CD4-positive, alpha-beta T cell treated with Interleukin-17A for 1 hour (primary cell): ENCODE measurements at regions not wholly inside any gene's neighbourhood (a gene's known extent, or its start where the extent isn't known, plus 50 kb on each side); places are given as distances from the start of the nearest gene placed in this dataset.

Source experiments
- DNase-seq: peaks from one replicate; pipeline ENCODE4 v3.0.0-alpha.2; 2020

- no peak for DNase-seq
Observed at GRCh38 chr4:14264437-14264836, 636.9 kb upstream of the BOD1L1 start.

DNA sequence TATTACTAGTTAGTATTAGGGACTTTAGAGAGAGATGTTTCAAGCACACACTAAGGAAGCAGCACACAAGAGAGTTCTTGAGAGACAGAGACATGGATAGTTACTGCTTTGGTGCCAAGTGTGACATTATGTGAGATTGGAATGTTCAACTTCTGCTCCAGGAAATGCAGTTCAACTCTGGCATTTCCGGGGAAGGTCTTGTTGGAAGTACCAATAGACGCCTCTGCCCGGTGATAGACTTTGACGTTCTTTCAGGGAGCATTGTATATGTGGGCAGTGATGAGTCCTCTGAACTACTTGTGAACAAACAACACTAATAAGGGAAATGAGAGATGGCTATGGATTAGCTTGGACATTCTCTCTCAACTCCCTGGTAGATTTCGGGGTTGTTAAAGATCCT, 638.1 kb upstream of the BOD1L1 start:
- no peak for DNase-seq

GRCh38 chr4:14267373-14268060, 640.0 kb upstream of the BOD1L1 start:
- DNase-seq, result no peak

GRCh38 chr4:14269824-14270223, 642.3 kb upstream of the BOD1L1 start:
- DNase-seq, result peak; percentile 19

DNA sequence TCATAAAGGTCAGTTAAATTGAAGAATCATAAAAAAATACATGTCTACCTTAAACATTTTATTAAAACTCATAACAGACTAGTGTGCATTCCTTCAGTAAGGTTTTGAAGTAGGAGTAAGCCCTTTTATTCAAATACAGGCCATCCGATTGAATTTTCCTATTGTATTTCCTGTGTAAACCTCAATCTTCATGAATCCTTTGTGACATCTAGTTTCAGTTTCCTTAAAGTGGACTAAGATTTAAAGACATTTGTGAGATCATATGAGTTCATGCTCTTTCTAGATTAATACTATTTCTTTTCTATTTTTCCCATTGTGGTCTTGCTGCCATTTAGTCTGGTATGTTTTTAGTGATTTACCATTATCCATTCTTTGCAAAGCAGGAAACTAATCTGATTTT, 644.7 kb upstream of the BOD1L1 start:
- DNase-seq, result no peak

DNA sequence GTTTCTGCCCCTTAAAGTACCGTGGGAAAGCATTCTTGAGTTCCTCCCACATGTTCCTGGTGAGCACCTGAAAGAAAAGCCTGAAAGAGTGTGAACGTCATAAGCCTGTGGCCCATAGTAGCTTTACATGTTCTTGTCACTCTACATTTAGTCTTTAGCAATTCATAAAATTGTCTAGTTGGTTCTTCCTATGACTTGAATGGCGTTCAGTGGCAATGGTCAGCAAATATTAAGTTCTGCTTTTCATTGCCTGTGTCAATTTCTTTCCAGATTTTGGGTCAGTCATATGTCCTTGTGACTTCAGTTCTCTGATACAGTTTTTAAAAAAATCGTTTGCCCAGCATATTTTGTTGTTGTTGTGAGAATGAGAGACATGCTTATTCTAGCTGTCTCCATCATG, 650.0 kb upstream of the BOD1L1 start:
- no peak for DNase-seq

DNA sequence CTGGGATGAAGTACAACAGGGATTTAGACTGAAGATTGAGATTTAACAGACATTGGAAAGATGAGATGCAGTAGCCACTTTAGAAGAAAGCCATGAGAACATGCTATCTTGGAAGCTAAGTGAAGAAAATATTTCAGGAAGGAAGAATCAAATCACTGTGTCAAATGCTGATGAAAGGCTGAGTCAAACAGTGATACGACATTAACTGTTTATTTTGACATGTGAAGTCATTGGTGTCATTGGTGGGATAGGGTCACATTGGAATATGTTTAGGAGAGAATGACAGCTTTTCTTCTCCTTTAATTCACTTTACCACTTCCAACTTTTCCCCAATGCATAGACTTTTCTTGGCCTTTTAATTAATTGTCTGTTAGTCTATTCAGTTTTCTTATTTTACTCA, 653.0 kb upstream of the BOD1L1 start:
- no peak for DNase-seq

GRCh38 chr4:14284578-14284977, 657.1 kb upstream of the BOD1L1 start:
- DNase-seq, result no peak

DNA sequence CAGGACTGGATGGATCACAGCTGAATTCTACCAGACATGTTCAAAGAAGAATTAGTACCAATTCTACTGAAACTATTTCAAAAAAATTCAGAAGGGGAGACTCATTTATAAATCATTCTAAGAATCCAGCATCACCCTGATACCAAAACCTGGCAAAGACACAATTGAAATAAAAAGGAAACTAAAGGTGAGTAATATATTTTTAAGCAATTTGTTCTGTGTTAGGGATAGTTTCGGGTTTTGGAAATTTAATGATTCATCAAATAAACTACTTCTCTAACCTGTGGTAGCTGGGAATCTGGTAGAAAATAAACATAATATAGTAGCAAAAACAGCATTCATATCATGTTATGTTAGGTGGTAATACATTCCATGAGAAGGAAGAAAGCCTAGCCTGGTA, 662.2 kb upstream of the BOD1L1 start:
- no peak for DNase-seq

DNA sequence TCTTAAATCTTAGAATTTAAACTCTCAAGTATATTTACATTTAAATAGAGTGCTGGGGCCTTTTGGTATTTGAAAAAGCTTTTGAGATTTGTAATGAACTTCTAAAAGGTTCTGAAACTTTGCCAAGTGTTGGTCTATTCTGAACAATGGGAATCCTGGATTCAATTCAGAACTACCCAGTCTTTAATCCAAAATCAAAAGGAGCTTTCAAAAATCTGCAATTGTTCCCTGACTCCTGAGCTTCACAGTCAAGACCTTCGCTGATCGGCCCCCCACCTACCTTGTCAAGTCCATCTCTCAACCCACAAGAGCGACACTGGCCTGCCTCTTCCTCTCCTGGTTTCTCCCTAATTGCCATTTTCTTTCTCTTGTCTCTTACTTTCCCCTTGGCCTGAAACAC, 666.1 kb upstream of the BOD1L1 start:
- DNase-seq, result no peak

GRCh38 chr4:14294611-14295010, 667.1 kb upstream of the BOD1L1 start:
- no peak for DNase-seq

GRCh38 chr4:14299166-14299565, 671.6 kb upstream of the BOD1L1 start:
- DNase-seq, result no peak

- no peak for DNase-seq
Observed at GRCh38 chr4:14302021-14302420, 674.5 kb upstream of the BOD1L1 start.

GRCh38 chr4:14303856-14304255, 676.3 kb upstream of the BOD1L1 start:
- no peak for DNase-seq

DNA sequence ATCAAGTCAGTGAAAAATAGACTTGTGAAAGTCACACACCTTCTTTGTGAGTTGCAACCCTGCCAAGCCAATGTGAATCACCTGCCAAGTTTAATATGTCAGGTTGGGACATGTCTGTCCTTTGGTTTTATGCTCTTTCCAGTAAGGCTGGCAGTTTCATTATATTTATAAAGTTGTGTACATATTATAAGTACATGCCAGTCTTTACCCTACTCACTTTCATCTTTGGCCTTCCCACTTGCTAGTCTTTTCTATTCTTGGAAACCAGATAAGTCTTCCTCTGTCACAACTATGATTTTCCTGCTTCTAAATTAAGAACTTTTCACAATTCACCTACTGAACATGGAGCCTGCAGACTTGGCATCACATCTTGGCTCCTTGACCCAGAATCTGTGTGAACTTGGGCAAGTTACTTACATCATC, 680.7 kb upstream of the BOD1L1 start:
- no peak for DNase-seq

- DNase-seq, result no peak
Observed at GRCh38 chr4:14309431-14309830, 681.9 kb upstream of the BOD1L1 start.

- no peak for DNase-seq
Observed at GRCh38 chr4:14313757-14314156, 686.2 kb upstream of the BOD1L1 start.

GRCh38 chr4:14315129-14315528, 687.2 kb upstream of the CPEB2 start:
- no peak for DNase-seq

DNA sequence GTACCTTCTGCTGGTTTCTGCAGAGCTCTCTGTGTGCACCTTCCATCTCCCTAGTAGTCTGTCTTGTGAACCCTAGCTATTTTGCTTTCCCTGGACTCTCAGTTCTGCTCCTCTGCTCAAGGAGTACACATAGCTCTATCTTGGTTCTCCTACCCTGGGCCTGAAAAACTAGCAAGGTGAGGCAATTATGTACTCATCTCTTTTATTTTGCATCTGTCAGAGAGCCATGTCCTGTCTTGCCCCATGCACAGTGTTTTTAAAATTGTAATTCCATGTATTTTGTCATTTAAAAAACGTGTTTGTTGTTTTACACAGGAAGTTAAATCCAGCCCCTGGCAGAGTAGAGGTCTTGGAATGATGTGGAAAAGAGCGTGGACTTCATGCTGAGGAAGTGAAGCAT, 684.9 kb upstream of the CPEB2 start:
- DNase-seq, result no peak

GRCh38 chr4:14318671-14319070, 683.6 kb upstream of the CPEB2 start:
- no peak for DNase-seq

DNA sequence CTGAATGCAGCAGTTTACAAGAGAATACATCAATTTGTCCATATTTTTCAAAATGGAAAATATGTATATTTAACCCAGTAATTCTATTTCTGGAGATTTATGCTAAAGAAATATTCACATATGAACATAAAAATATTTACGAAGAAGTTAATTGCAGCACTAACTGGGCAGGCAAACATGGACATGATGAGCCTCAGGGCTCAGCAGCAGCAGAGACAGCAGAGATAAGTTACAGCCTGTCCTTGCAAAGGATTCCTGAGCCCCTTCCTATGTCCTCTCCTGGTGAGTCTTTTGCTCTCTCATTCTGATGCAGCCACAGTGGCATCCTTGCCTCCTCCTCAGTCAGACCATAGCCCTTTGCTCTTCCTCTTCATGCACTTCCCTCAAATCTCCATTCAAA, 680.6 kb upstream of the CPEB2 start:
- DNase-seq, result no peak

DNA sequence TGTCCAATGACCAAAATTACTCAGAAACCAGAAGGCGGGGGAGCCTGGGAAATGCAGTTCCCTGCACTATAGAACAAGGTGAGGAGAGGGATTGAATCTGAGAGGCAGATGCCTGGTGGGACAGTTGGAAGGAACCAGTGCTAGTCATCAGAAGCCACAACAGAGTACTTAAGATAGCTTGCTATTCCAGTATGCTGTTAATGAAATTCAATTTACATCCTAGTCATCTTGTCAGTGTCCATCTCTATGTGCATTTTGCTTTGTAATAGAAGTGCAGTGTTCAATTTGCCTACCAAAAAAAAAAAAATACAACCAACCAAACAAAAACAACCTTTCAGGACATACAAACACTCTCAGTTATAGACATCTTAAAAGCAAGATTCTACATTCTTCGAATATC, 679.1 kb upstream of the CPEB2 start:
- DNase-seq, result no peak

- DNase-seq, result no peak
Observed at GRCh38 chr4:14329228-14329627, 673.1 kb upstream of the CPEB2 start.

DNA sequence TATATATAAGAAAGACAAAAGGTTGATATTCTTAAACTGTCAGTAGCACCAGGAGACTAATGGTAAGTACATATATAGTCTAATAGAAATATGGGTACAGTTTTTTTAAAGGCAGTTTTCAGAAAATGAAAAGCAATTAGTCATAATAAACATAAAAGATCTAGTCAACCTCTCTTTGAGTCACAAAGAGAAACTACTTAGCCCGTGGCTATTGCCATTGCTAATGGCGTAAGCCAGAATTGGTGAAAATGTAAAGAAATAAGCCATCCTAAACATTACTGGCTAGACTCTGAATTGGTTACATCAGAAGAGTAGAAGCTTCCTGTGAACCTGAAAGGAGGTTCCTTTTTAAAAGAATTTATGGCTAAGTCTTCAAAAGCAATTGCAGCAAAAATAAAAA, 668.7 kb upstream of the CPEB2 start:
- DNase-seq, result no peak

GRCh38 chr4:14334166-14334565, 668.1 kb upstream of the CPEB2 start:
- no peak for DNase-seq

GRCh38 chr4:14335872-14336271, 666.4 kb upstream of the CPEB2 start:
- DNase-seq, result no peak
